GM21723 (cell line): ENCODE measurements at regions not wholly inside any gene's neighbourhood (a gene's known extent, or its start where the extent isn't known, plus 50 kb on each side); places are given as distances from the start of the nearest gene placed in this dataset.

Source experiments
- ATAC-seq: cut with Tn5 transposase; IDR thresholded peaks from one replicate; pipeline ENCODE4 v1.9.1; 2021; ENCODE audit warnings: mild to moderate bottlenecking, moderate library complexity; ENCODE audit not compliant: unreplicated experiment

GRCh38 chr9:74303945-74304344, 193.2 kb upstream of the RORB start:
- no peak for ATAC-seq

- ATAC-seq: no peak
Measured at GRCh38 chr9:74304598-74304997, 192.5 kb upstream of the RORB start.

- no peak for ATAC-seq
Measured at GRCh38 chr9:74309654-74310053, 187.5 kb upstream of the RORB start.

GRCh38 chr9:74317235-74317634, 179.9 kb upstream of the RORB start:
- no peak for ATAC-seq

GRCh38 chr9:74321396-74321795, 175.7 kb upstream of the RORB start:
- ATAC-seq: no peak

GRCh38 chr9:74322661-74323314, 174.3 kb upstream of the RORB start:
- ATAC-seq: no peak

GRCh38 chr9:74330487-74331214, 166.5 kb upstream of the RORB start:
- ATAC-seq: no peak

- no peak for ATAC-seq
Measured at GRCh38 chr9:74331607-74332006, 165.5 kb upstream of the RORB start.

GRCh38 chr9:74333384-74334032, 163.6 kb upstream of the RORB start:
- no peak for ATAC-seq

GRCh38 chr9:74334271-74334670, 162.9 kb upstream of the RORB start:
- ATAC-seq: no peak

GRCh38 chr9:74336161-74336560, 161.0 kb upstream of the RORB start:
- no peak for ATAC-seq

- no peak for ATAC-seq
Measured at GRCh38 chr9:74348777-74349176, 148.4 kb upstream of the RORB start.

GRCh38 chr9:74355107-74355506, 142.0 kb upstream of the RORB start:
- no peak for ATAC-seq

GRCh38 chr9:74357577-74357976, 139.6 kb upstream of the RORB start:
- ATAC-seq: no peak

- ATAC-seq: no peak
Measured at GRCh38 chr9:74358959-74359358, 138.2 kb upstream of the RORB start.

GRCh38 chr9:74361508-74361907, 135.6 kb upstream of the RORB start:
- ATAC-seq: no peak

- no peak for ATAC-seq
Measured at GRCh38 chr9:74362423-74362822, 134.7 kb upstream of the RORB start.

GRCh38 chr9:74366111-74366510, 131.0 kb upstream of the RORB start:
- ATAC-seq: no peak

GRCh38 chr9:74369844-74370243, 127.3 kb upstream of the RORB start:
- no peak for ATAC-seq

- no peak for ATAC-seq
Measured at GRCh38 chr9:74373348-74373747, 123.8 kb upstream of the RORB start.

GRCh38 chr9:74379718-74380117, 117.4 kb upstream of the RORB start:
- peak; percentile 69 for ATAC-seq

- ATAC-seq: no peak
Measured at GRCh38 chr9:74391816-74392215, 105.3 kb upstream of the RORB start.
